Spleen (tissue), 7 donors: ENCODE measurements at regions not wholly inside any gene's neighbourhood (a gene's known extent, or its start where the extent isn't known, plus 50 kb on each side); places are given as distances from the start of the nearest gene placed in this dataset.

Source experiments
- POLR2A ChIP-seq, 3 donors: fragments of 450-650 bp; IDR thresholded peaks; one replicate each; pipeline ENCODE4 v1.5.1; 2017; ENCODE audit warnings: antibody characterized with exemption in 3 of 3, mild to moderate bottlenecking in 1 of 3
- POLR2AphosphoS5 ChIP-seq, 3 donors: sonication (generic); formaldehyde crosslinking; IDR thresholded peaks; one replicate each; pipeline ENCODE4 v1.5.1; 2017; ENCODE audit warnings: antibody characterized with exemption in 3 of 3
- TF ChIP-seq, protein P1 (sequence below), 11 experiments: fragments of 200-600 bp in 7 of 11; fragments of 450-650 bp in 4 of 11; sonication (generic) in 4 of 11; IDR thresholded peaks in 8 of 11; conservative IDR thresholded peaks in 3 of 11; 1 replicate in 7 of 11; 2 replicates in 4 of 11; pipeline versions ENCODE4 v1.4.0 to v1.8.0; 2016 to 2021; ENCODE audit warnings: antibody characterized with exemption in 11 of 11, inconsistent platforms in 4 of 11, mild to moderate bottlenecking in 1 of 11
- donor health status: DM: no; HTN: no; CAD: no; lungs with moderate emphysema.
- donor health status: DM: no; HTN: no; CAD: no.
- donor health status: DM: no; HTN: no; CAD: no.

DNA sequence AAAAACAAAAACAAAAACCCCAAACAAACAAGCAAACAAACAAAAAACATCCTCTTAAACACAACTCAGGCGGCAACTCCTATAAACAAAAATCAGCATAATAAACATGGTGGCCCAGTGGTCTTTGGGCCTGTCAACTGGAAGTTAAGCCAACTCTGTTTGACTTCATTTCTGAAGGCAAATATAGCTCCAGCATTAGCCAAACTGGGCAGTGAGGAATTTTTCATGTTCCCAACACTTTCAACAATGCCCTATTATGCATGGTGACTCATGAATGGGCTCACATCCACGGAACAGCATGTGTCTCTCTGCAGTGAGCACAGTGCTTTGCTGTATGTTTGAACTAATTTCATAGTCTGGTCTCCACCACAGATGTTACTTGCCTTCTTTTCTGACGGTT lies 143.9 kb upstream of the STC2 start:
- TF ChIP-seq, protein P1, sequence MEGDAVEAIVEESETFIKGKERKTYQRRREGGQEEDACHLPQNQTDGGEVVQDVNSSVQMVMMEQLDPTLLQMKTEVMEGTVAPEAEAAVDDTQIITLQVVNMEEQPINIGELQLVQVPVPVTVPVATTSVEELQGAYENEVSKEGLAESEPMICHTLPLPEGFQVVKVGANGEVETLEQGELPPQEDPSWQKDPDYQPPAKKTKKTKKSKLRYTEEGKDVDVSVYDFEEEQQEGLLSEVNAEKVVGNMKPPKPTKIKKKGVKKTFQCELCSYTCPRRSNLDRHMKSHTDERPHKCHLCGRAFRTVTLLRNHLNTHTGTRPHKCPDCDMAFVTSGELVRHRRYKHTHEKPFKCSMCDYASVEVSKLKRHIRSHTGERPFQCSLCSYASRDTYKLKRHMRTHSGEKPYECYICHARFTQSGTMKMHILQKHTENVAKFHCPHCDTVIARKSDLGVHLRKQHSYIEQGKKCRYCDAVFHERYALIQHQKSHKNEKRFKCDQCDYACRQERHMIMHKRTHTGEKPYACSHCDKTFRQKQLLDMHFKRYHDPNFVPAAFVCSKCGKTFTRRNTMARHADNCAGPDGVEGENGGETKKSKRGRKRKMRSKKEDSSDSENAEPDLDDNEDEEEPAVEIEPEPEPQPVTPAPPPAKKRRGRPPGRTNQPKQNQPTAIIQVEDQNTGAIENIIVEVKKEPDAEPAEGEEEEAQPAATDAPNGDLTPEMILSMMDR (IDR thresholded peaks at IDR 0.05 in 8 of 11, conservative IDR thresholded peaks at IDR 0.05 in 3 of 11): no peak
- TF ChIP-seq POLR2A (IDR thresholded peaks at IDR 0.05) (no peak), POLR2AphosphoS5 (IDR thresholded peaks at IDR 0.05) (no peak)
